K562 (cell line): ENCODE measurements at regions not wholly inside any gene's neighbourhood (a gene's known extent, or its start where the extent isn't known, plus 50 kb on each side); places are given as distances from the start of the nearest gene placed in this dataset.

Experiments
- ATAC-seq: fragments of 200-7000 bp; cut with Tn5 transposase; 3 replicates; pipeline ENCODE4 v1.9.1; 2020; ENCODE audit warnings: moderate library complexity
- BruUV-seq: library from RNA; stranded (reverse); fragments of 400-500 nt; replicated peaks from 2 replicates; lab custom pipeline; 2021; lab: Mats Ljungman, UMichigan
- CTCF ChIA-PET: fragments of 300-600 bp; formaldehyde crosslinking; extraction: SDS; loops from one replicate; lab custom pipeline; 2021; ENCODE audit warnings: low intra/inter-chr PET ratio; lab: Yijun Ruan, JAX
- POLR2A ChIA-PET: fragments of 300-600, 350-650 bp; sonication (Branson Sonifier 250); formaldehyde crosslinking; extraction: SDS; loops from one replicate; lab custom pipeline; 2021; ENCODE audit warnings: antibody characterized with exemption, inconsistent platforms; lab: Yijun Ruan, JAX
- DNase-seq, 4 experiments: peaks; one replicate each; pipeline versions ENCODE4 v3.0.0 to v3.0.0-alpha.2; 2011 to 2018; ENCODE audit warnings: low spot score in 3 of 4, mixed read lengths in 3 of 4; ENCODE audit errors: extremely low read depth in 1 of 4
- FAIRE-seq: peaks from 2 replicates; lab custom pipeline; 2011; peaks lifted over from hg19 to GRCh38; lab: Jason Lieb, UNC
- H2AFZ ChIP-seq: 2 replicates; pipeline ENCODE4 v1.6.0; 2011; ENCODE audit warnings: low read depth, low read length, control low read depth, inconsistent platforms
- H3K27ac ChIP-seq: fragments of 200-600 bp; 3 replicates; pipeline ENCODE4 v1.8.0; 2011; ENCODE audit warnings: low read depth, mild to moderate bottlenecking, control low read depth, inconsistent platforms, low read length, moderate library complexity, mixed read lengths; ENCODE audit errors: extremely low read depth
- H3K27me3 ChIP-seq, 2 experiments: fragments of 300-600 bp in 1 of 2; 2 replicates in 1 of 2; 3 replicates in 1 of 2; pipeline versions ENCODE4 v1.6.0 to v1.8.0; 2011; ENCODE audit warnings: inconsistent platforms in 2 of 2, low read length in 2 of 2, mild to moderate bottlenecking in 1 of 2, mixed read lengths in 1 of 2, moderate library complexity in 1 of 2; ENCODE audit not compliant: control insufficient read depth in 2 of 2, insufficient read depth in 2 of 2
- H3K36me3 ChIP-seq: fragments of 300-600 bp; 3 replicates; pipeline ENCODE4 v1.8.0; 2011; ENCODE audit warnings: mild to moderate bottlenecking, low read length, inconsistent platforms; ENCODE audit not compliant: control insufficient read depth, insufficient read depth
- H3K4me1 ChIP-seq, 2 experiments: fragments of 200-600 bp in 1 of 2; replicated peaks in 1 of 2; 2 replicates in 1 of 2; 3 replicates in 1 of 2; pipeline versions ENCODE4 v1.5.1 to v1.8.0; 2011; ENCODE audit warnings: inconsistent platforms in 2 of 2, low read length in 2 of 2, mild to moderate bottlenecking in 1 of 2, mixed read lengths in 1 of 2, moderate library complexity in 1 of 2; ENCODE audit not compliant: control insufficient read depth in 2 of 2, insufficient read depth in 2 of 2
- H3K4me2 ChIP-seq: 2 replicates; pipeline ENCODE4 v1.6.1; 2011; ENCODE audit warnings: low read length, control low read depth, inconsistent platforms, mixed read lengths; ENCODE audit not compliant: insufficient read depth
- H3K4me3 ChIP-seq: fragments of 200-600 bp; sonication (generic), shearing (Covaris generic); 2 replicates; pipeline ENCODE4 v1.5.1; 2016; ENCODE audit warnings: control low read depth, inconsistent platforms
- H3K79me2 ChIP-seq: fragments of 200-600 bp; 3 replicates; pipeline ENCODE4 v1.8.0; 2011; ENCODE audit warnings: low read length, inconsistent platforms; ENCODE audit not compliant: control insufficient read depth, insufficient read depth
- H3K9ac ChIP-seq, 2 experiments: 2 replicates each; pipeline versions ENCODE4 v1.6.0 to v1.6.1; 2011; ENCODE audit warnings: low read depth in 2 of 2, low read length in 2 of 2, control low read depth in 1 of 2, inconsistent platforms in 1 of 2, mild to moderate bottlenecking in 1 of 2, mixed read lengths in 1 of 2; ENCODE audit not compliant: insufficient read depth in 1 of 2
- H3K9me1 ChIP-seq: one replicate; pipeline ENCODE4 v1.6.0; 2011; ENCODE audit warnings: inconsistent platforms, mild to moderate bottlenecking, low read length, moderate library complexity; ENCODE audit not compliant: control insufficient read depth, insufficient read depth
- H3K9me3 ChIP-seq: replicated peaks from 2 replicates; pipeline ENCODE4 v1.5.1; 2011; ENCODE audit warnings: low read depth, low read length, inconsistent platforms; ENCODE audit not compliant: control insufficient read depth, insufficient read depth
- H4K20me1 ChIP-seq: replicated peaks from 2 replicates; pipeline ENCODE4 v1.6.1; 2011; ENCODE audit warnings: low read length, inconsistent platforms, mixed read lengths; ENCODE audit not compliant: control insufficient read depth, insufficient read depth
- MCM7 ChIP-seq, 2 experiments: fragments of 450-650 bp; IDR thresholded peaks; 2 replicates each; pipeline ENCODE4 v1.6.1; 2016 to 2018
- NUFIP1 ChIP-seq: fragments of 450-650 bp; IDR thresholded peaks from 2 replicates; pipeline ENCODE4 v1.6.1; 2018; ENCODE audit not compliant: partially characterized antibody
- POLR3G ChIP-seq: IDR thresholded peaks from 2 replicates; pipeline ENCODE4 v1.6.1; 2011; ENCODE audit not compliant: insufficient read length, insufficient replicate concordance; ENCODE audit errors: extremely low read depth
- SRSF3 ChIP-seq: fragments of 200-400 bp; formaldehyde crosslinking; IDR thresholded peaks from 2 replicates; pipeline ENCODE4 v1.6.1; 2016; ENCODE audit warnings: mild to moderate bottlenecking, low read length, moderate library complexity; ENCODE audit not compliant: insufficient read depth
- TCF3 ChIP-seq: sonication (generic); formaldehyde crosslinking; IDR thresholded peaks from 2 replicates; pipeline ENCODE4 v1.4.0; 2020; ENCODE audit warnings: mild to moderate bottlenecking, missing genetic modification reagents
- ZBTB34 ChIP-seq: fragments of 250-450 bp; sonication (Bioruptor Pico); IDR thresholded peaks from 2 replicates; pipeline ENCODE4 v1.8.0; 2021; ENCODE audit warnings: mild to moderate bottlenecking, moderate library complexity
- WGBS: fragments of 100-300 bp; shearing (Covaris generic); methylation state at CpG from one replicate; pipeline ENCODE4 v1.1.6; 2016; ENCODE audit warnings: low coverage, mixed read lengths; ENCODE audit not compliant: insufficient coverage; ENCODE audit errors: missing lambda C conversion rate; 5-methylcytosine and 5-hydroxymethylcytosine counted together
- in situ Hi-C: fragments of 300-500 bp; cut with MboI; formaldehyde crosslinking; loops from 4 replicates; pipeline ENCODE4 v1.15.0; 2018; ENCODE audit warnings: inconsistent platforms, mixed read lengths
- intact Hi-C: fragments of 100-400 bp; cut with micrococcal nuclease; formaldehyde crosslinking; loops from 2 replicates; pipeline ENCODE4 v1.14.2; 2022
- TF ChIP-seq, protein P1 (sequence below), 2 experiments: fragments of 450-650 bp; IDR thresholded peaks; 2 replicates each; pipeline ENCODE4 v1.6.1; 2016; ENCODE audit warnings: mild to moderate bottlenecking in 2 of 2, borderline replicate concordance in 1 of 2, low read depth in 1 of 2, moderate library complexity in 1 of 2
- TF ChIP-seq, protein P2 (sequence below): IDR thresholded peaks from 2 replicates; pipeline ENCODE4 v1.6.1; 2011; ENCODE audit not compliant: insufficient read length; ENCODE audit errors: extremely low read depth
- TF ChIP-seq, protein P3 (sequence below): fragments of 450-650 bp; conservative IDR thresholded peaks from 2 replicates; pipeline ENCODE4 v1.6.1; 2016; ENCODE audit warnings: missing genetic modification characterization, low read depth, mild to moderate bottlenecking, missing compliant biosample characterization, moderate library complexity

GRCh38 chr4:91984466-91984865 lies 319.3 kb upstream of the GRID2 start:
- Histone ChIP-seq H3K9ac (no peak overlapping the region), H3K9me3 (no peaks in the 10 kb centered on the region), H3K79me2 (no peaks in the 10 kb centered on the region), H3K27me3 (no peaks in the 10 kb centered on the region), H3K4me2 (no peak overlapping the region), H3K4me1 (no peaks in the 10 kb centered on the region), H2AFZ (no peak overlapping the region), H4K20me1 (no peaks in the 10 kb centered on the region), H3K9me1 (no peaks in the 10 kb centered on the region), H3K36me3 (no peaks in the 10 kb centered on the region), H3K27ac (no peak overlapping the region), H3K4me3 (no peak overlapping the region)
- ATAC-seq (no peak), DNase-seq (no peak), FAIRE-seq (no peak)
- ChIA-PET CTCF (no interaction called here), POLR2A (no interaction called here)
- intact Hi-C loops (no loop called here), in situ Hi-C loops (no loop called here)
- BruUV-seq, result no TSS peak
- WGBS, result 4% methylated on average over 5 of the region's 5 CpGs
- TF ChIP-seq POLR3G (no peak), SRSF3 (no peak), NUFIP1 (no peak), MCM7 (IDR thresholded peaks at IDR 0.05) (no peak), TCF3 (CRISPR knock-in tag) (no peak), ZBTB34 (no peak)
- TF ChIP-seq, protein P1, sequence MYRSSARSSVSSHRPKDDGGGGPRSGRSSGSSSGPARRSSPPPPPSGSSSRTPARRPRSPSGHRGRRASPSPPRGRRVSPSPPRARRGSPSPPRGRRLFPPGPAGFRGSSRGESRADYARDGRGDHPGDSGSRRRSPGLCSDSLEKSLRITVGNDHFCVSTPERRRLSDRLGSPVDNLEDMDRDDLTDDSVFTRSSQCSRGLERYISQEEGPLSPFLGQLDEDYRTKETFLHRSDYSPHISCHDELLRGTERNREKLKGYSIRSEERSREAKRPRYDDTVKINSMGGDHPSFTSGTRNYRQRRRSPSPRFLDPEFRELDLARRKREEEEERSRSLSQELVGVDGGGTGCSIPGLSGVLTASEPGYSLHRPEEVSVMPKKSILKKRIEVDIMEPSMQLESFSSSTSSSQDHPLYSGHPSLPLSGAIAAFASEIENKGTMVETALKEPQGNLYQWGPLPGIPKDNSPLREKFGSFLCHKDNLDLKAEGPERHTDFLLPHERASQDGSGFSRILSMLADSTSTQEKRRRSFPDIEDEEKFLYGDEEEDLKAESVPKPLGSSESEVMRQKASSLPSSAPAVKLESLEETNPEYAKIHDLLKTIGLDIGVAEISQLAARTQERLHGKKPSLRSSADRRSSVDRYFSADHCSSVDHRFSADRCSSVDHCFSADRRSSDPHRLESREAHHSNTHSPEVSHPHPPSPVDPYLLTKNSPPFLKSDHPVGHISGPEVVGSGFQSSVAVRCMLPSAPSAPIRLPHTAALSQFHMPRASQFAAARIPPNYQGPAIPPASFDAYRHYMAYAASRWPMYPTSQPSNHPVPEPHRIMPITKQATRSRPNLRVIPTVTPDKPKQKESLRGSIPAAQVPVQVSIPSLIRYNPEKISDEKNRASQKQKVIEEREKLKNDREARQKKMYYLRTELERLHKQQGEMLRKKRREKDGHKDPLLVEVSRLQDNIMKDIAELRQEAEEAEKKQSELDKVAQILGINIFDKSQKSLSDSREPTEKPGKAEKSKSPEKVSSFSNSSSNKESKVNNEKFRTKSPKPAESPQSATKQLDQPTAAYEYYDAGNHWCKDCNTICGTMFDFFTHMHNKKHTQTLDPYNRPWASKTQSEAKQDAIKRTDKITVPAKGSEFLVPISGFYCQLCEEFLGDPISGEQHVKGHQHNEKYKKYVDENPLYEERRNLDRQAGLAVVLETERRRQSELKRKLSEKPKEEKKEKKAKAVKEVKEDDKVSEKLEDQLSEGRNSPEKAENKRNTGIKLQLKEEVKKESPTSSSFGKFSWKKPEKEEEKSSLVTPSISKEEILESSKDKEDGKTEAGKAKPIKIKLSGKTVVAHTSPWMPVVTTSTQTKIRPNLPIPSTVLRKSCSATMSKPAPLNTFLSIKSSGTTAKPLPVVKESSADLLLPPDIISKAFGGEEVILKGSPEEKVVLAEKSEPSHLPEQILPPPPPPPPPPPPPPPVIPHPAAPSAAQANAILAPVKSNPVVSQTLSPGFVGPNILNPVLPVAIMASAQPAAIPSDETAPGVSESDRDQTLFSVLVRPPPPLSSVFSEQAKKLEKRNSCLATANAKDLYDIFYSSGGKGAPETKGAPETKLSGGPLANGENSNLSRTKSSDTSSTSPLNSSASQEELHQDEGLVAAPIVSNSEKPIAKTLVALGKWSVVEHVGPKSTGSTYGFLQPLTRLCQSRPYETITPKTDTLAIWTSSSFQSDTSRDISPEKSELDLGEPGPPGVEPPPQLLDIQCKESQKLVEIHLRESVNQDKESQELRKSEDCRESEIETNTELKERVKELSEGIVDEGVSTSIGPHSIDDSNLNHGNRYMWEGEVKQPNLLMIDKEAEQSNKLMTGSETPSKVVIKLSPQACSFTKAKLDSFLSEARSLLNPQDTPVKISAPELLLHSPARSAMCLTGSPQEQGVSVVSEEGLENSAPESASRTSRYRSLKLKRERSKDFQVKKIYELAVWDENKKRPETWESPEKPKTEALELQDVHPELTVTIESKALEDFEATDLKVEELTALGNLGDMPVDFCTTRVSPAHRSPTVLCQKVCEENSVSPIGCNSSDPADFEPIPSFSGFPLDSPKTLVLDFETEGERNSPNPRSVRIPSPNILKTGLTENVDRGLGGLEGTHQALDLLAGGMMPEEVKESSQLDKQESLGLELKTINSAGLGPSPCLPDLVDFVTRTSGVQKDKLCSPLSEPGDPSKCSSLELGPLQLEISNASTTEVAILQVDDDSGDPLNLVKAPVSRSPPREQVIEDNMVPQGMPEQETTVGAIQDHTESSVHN (IDR thresholded peaks at IDR 0.05; ENCODE audit: borderline replicate concordance in 1 of 2, low read depth in 1 of 2), result no peak
- TF ChIP-seq, protein P2, sequence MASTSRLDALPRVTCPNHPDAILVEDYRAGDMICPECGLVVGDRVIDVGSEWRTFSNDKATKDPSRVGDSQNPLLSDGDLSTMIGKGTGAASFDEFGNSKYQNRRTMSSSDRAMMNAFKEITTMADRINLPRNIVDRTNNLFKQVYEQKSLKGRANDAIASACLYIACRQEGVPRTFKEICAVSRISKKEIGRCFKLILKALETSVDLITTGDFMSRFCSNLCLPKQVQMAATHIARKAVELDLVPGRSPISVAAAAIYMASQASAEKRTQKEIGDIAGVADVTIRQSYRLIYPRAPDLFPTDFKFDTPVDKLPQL, result no peak
- TF ChIP-seq, protein P3, sequence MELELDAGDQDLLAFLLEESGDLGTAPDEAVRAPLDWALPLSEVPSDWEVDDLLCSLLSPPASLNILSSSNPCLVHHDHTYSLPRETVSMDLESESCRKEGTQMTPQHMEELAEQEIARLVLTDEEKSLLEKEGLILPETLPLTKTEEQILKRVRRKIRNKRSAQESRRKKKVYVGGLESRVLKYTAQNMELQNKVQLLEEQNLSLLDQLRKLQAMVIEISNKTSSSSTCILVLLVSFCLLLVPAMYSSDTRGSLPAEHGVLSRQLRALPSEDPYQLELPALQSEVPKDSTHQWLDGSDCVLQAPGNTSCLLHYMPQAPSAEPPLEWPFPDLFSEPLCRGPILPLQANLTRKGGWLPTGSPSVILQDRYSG (tag), result no peak
